KMS-11 (cell line): ENCODE measurements at regions not wholly inside any gene's neighbourhood (a gene's known extent, or its start where the extent isn't known, plus 50 kb on each side); places are given as distances from the start of the nearest gene placed in this dataset.

Experiments used
- H2AFZ ChIP-seq: fragments of 200-600 bp; sonication (generic); 2 replicates; pipeline ENCODE4 v1.6.1; 2016; ENCODE audit warnings: antibody characterized with exemption, mixed run types, low read depth
- H3K27ac ChIP-seq: fragments of 200-600 bp; sonication (generic); 2 replicates; pipeline ENCODE4 v1.6.1; 2016; ENCODE audit warnings: mild to moderate bottlenecking, mixed run types
- H3K27me3 ChIP-seq: fragments of 200-600 bp; sonication (generic); 2 replicates; pipeline ENCODE4 v1.6.1; 2017; ENCODE audit warnings: mild to moderate bottlenecking, low read depth, mixed run types, moderate library complexity; ENCODE audit not compliant: insufficient read depth
- H3K36me3 ChIP-seq: fragments of 200-600 bp; sonication (generic); 2 replicates; pipeline ENCODE4 v1.6.1; 2017; ENCODE audit warnings: mild to moderate bottlenecking, mixed run types; ENCODE audit not compliant: insufficient read depth
- H3K4me1 ChIP-seq: fragments of 200-600 bp; sonication (generic); 2 replicates; pipeline ENCODE4 v1.6.1; 2016; ENCODE audit warnings: mild to moderate bottlenecking, low read depth, mixed run types; ENCODE audit not compliant: poor library complexity, severe bottlenecking
- H3K4me2 ChIP-seq: fragments of 200-600 bp; sonication (generic); 2 replicates; pipeline ENCODE4 v1.7.0; 2016; ENCODE audit warnings: mild to moderate bottlenecking, mixed run types
- H3K4me3 ChIP-seq: fragments of 200-600 bp; sonication (generic); IDR thresholded peaks from 2 replicates; pipeline ENCODE4 v1.6.1; 2017; ENCODE audit warnings: low read depth, low read length, mixed read lengths; ENCODE audit not compliant: insufficient read depth
- H3K79me2 ChIP-seq: fragments of 200-600 bp; sonication (generic); 2 replicates; pipeline ENCODE4 v1.6.1; 2016; ENCODE audit warnings: low read depth, mixed run types; ENCODE audit not compliant: insufficient read depth
- H3K9ac ChIP-seq: fragments of 200-600 bp; sonication (generic); 2 replicates; pipeline ENCODE4 v1.6.1; 2016; ENCODE audit warnings: mild to moderate bottlenecking, mixed run types
- H4K20me1 ChIP-seq: fragments of 200-600 bp; sonication (generic); 2 replicates; pipeline ENCODE4 v1.6.1; 2016; ENCODE audit warnings: mild to moderate bottlenecking, mixed run types; ENCODE audit not compliant: insufficient read depth
- TF ChIP-seq, protein P1 (sequence below): fragments of 200-600 bp; sonication (generic); conservative IDR thresholded peaks from 2 replicates; pipeline ENCODE4 v1.6.1; 2017; ENCODE audit warnings: low read depth, mild to moderate bottlenecking, antibody characterized with exemption, low read length, moderate library complexity, mixed read lengths

DNA sequence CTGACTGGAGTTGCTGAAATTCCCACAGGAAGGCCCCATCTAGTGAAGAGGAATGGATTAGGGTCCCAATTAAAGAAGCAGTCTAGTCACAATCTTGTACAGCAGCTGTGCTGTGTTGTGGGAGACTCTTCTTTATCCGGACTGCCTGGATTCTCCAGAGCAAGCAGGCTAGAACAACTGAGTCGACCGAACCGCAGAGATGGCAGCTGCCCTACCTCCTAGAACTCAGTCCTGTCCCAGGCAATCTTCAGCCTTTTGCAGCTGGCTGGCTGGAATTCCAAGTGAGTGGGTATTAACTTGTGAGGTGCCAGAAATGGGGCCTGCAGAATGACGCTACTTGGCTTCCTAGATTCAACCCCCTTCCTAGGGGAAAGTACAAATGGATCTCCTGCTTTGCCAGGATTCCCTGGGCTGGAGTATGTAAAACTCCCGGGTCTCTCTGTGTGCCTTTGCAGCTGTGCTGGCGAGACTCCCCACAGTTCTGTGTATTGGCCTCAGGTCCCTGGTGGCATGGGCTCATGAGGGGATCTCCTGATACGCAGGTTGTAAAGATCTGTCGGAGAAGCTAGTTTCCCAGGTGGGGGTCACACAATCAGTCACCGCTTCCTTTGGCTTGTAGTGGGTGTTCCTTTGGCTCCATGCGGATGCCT is 1952.6 kb upstream of the LRRTM1 start:
- Histone ChIP-seq H3K4me3 (no peak overlapping the region), H3K36me3 (no peaks in the 10 kb centered on the region), H2AFZ (no peak overlapping the region), H3K9ac (no peak overlapping the region), H3K4me2 (no peak overlapping the region), H3K79me2 (no peaks in the 10 kb centered on the region), H4K20me1 (no peaks in the 10 kb centered on the region), H3K27me3 (no peaks in the 10 kb centered on the region), H3K4me1 (no peaks in the 10 kb centered on the region), H3K27ac (no peak overlapping the region)
- TF ChIP-seq, protein P1, sequence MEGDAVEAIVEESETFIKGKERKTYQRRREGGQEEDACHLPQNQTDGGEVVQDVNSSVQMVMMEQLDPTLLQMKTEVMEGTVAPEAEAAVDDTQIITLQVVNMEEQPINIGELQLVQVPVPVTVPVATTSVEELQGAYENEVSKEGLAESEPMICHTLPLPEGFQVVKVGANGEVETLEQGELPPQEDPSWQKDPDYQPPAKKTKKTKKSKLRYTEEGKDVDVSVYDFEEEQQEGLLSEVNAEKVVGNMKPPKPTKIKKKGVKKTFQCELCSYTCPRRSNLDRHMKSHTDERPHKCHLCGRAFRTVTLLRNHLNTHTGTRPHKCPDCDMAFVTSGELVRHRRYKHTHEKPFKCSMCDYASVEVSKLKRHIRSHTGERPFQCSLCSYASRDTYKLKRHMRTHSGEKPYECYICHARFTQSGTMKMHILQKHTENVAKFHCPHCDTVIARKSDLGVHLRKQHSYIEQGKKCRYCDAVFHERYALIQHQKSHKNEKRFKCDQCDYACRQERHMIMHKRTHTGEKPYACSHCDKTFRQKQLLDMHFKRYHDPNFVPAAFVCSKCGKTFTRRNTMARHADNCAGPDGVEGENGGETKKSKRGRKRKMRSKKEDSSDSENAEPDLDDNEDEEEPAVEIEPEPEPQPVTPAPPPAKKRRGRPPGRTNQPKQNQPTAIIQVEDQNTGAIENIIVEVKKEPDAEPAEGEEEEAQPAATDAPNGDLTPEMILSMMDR = no peak

DNA sequence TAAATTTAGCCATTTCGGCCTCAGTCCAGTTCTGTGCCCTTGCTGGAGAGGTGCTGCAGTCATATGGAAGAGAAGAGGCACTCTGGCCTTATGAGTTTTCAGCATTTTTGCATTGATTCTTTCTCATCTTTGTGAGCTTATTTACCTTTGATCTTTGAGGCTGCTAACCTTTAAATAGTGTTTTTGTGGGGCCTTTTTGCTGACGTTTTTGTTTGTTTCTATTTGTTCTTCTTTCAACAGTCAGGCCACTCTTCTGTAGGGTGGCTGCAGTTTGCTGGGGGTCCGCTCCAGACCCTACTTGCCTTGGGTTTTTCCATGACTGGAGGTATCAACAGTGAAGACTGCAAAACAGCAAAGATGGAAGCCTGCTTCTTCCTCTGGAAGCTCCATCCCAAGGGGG is 1951.7 kb upstream of the LRRTM1 start:
- Histone ChIP-seq H3K4me2 (no peak overlapping the region), H3K27me3 (no peaks in the 10 kb centered on the region), H3K9ac (no peak overlapping the region), H3K4me1 (no peaks in the 10 kb centered on the region), H3K4me3 (no peak overlapping the region), H2AFZ (no peak overlapping the region), H3K27ac (no peak overlapping the region), H3K36me3 (no peaks in the 10 kb centered on the region), H3K79me2 (no peaks in the 10 kb centered on the region), H4K20me1 (no peaks in the 10 kb centered on the region)
- TF ChIP-seq, protein P1 = no peak

DNA sequence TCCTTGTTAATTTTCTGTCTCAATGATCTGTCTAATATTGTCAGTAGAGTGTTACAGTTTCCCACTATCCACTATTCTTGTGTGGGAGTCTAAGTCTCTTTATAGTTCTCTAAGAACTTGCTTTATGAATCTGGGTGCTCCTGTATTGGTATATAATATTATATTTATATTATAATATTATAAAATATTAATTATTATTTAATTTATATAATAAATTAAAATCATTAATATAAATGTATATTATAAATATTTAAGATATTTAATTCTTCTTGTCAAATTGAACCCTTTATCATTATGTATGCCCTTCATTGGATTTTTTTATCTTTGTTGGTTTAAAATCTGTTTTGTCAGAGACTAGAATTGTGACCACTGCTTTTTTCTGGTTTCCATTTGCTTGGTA is 1950.2 kb upstream of the LRRTM1 start:
- Histone ChIP-seq H3K4me3 (no peak overlapping the region), H4K20me1 (no peaks in the 10 kb centered on the region), H2AFZ (no peak overlapping the region), H3K9ac (no peak overlapping the region), H3K27ac (no peak overlapping the region), H3K36me3 (no peaks in the 10 kb centered on the region), H3K27me3 (no peaks in the 10 kb centered on the region), H3K4me2 (no peak overlapping the region), H3K4me1 (no peaks in the 10 kb centered on the region), H3K79me2 (no peaks in the 10 kb centered on the region)
- TF ChIP-seq, protein P1 = no peak

DNA sequence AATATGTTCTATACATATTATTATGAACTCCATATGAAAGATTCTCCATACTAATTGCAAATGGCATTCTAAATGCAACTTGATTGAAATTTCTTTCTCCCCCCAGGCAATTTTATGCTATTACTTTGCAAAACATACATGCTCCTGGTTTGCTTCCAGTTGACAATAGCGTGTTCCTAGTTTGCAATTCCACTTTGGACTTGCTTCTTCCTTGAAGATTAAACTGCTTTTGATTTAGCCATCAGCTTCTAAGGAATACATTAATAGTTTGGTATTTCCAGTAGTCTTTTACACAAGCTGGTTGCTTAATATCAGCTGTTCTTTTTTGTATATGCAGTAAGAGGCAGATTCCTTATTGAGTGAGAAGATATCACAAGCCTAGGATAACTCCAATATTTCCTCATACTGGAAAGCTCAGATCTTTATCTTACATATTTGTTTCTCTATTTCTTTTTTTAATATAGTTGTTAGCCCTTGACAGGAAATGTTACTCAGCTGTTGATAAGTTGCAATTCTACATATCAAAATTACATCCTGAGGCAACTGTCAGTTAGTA is 1941.7 kb upstream of the LRRTM1 start:
- Histone ChIP-seq H3K4me2 (no peak overlapping the region), H3K4me3 (no peak overlapping the region), H3K4me1 (no peaks in the 10 kb centered on the region), H3K27ac (no peak overlapping the region), H2AFZ (no peak overlapping the region), H3K79me2 (no peaks in the 10 kb centered on the region), H3K36me3 (no peaks in the 10 kb centered on the region), H4K20me1 (no peaks in the 10 kb centered on the region), H3K9ac (no peak overlapping the region), H3K27me3 (no peaks in the 10 kb centered on the region)
- TF ChIP-seq, protein P1 = no peak
